ENCODE measurements at regions not wholly inside any gene's neighbourhood (a gene's known extent, or its start where the extent isn't known, plus 50 kb on each side); places are given as distances from the start of the nearest gene placed in this dataset.

DNA sequence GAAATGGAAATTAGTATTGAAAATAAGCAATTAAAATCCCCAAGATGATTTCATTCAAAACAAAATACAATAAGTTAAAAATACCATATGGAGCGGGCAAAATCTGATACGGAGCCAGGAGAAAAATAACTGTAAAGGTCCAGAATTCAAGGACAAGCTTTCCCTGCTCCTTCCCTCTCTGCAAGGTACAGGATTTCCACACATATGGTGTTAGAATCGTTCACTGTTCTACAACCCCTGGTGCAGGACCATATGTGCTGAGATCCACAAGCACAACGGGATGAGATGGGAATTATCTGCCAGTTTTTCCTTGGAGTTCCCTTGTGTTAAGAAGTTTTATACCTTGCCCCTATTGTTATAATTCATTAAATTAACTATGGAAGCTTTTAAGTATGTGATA lies 94.7 kb upstream of the DMAC1 start:
- intact Hi-C loops (cut with micrococcal nuclease) = no loop called here
- no peak overlapping the region for H3K4me2 ChIP-seq (replicated peaks; ENCODE audit: extremely low read depth, low read length, poor library complexity, severe bottlenecking)
- TF ChIP-seq CTCF (IDR thresholded peaks at IDR 0.05) = no peak
- H3K36me3 ChIP-seq (replicated peaks in 1 of 2; ENCODE audit: control insufficient read depth in 1 of 2, insufficient read depth in 2 of 2, low read length in 2 of 2) = no peaks in the 10 kb centered on the region
- Mint-ChIP-seq H3K27ac (no peak overlapping the region), H3K4me3 (no peak overlapping the region), H3K4me1 (no peaks in the 10 kb centered on the region), H3K36me3 (no peaks in the 10 kb centered on the region), H3K27me3 (ENCODE audit: low read depth in 3 of 3) (no peaks in the 10 kb centered on the region), H3K9me3 (peaks cover 3 to 16% (median 11%) of the 10 kb centered on the region in 7 donors)
- no peaks in the 10 kb centered on the region for H4K20me1 ChIP-seq (ENCODE audit: insufficient read depth, low read length)
- peaks cover 0 to 3% of the 10 kb centered on the region in 2 donors for H3K9me3 ChIP-seq (replicated peaks in 1 of 2; ENCODE audit: control insufficient read depth in 1 of 2, insufficient read depth in 1 of 2, low read length in 2 of 2)
- no peak overlapping the region for H3K27ac ChIP-seq (ENCODE audit: low read depth in 1 of 2, low read length in 2 of 2)
- H3K27me3 ChIP-seq (ENCODE audit: control insufficient read depth in 2 of 2, insufficient read depth in 2 of 2, low read length in 2 of 2) = no peaks in the 10 kb centered on the region
- WGBS (ENCODE audit: insufficient coverage) = 100% methylated on average over 1 of the region's 4 CpGs
- no peak overlapping the region for H2AFZ ChIP-seq (ENCODE audit: insufficient read depth, low read depth, low read length, poor library complexity, severe bottlenecking)
- H3K4me3 ChIP-seq (replicated peaks in 1 of 3; ENCODE audit: low read depth in 2 of 3, low read length in 3 of 3) = no peak overlapping the region
- DNase-seq = no peak
- no peaks in the 10 kb centered on the region for H3K4me1 ChIP-seq (ENCODE audit: control insufficient read depth in 1 of 2, insufficient read depth in 2 of 2, low read length in 2 of 2)
- H3K9ac ChIP-seq (ENCODE audit: insufficient read depth, low read length, poor library complexity, severe bottlenecking) = no peak overlapping the region
- H3K79me2 ChIP-seq (ENCODE audit: insufficient read depth, low read length) = no peaks in the 10 kb centered on the region

- H2AFZ ChIP-seq (ENCODE audit: insufficient read depth, low read depth, low read length, poor library complexity, severe bottlenecking) = no peak overlapping the region
- Mint-ChIP-seq H3K27ac (no peak overlapping the region), H3K36me3 (no peaks in the 10 kb centered on the region), H3K9me3 (peaks cover 3 to 19% (median 11%) of the 10 kb centered on the region in 7 donors), H3K4me3 (no peak overlapping the region), H3K27me3 (ENCODE audit: low read depth in 3 of 3) (peaks cover 0 to 2% (median 0%) of the 10 kb centered on the region in 3 donors), H3K4me1 (no peaks in the 10 kb centered on the region)
- no peak overlapping the region for H3K9ac ChIP-seq (ENCODE audit: insufficient read depth, low read length, poor library complexity, severe bottlenecking)
- H3K27ac ChIP-seq (ENCODE audit: low read depth in 1 of 2, low read length in 2 of 2) = no peak overlapping the region
- H3K27me3 ChIP-seq (ENCODE audit: control insufficient read depth in 2 of 2, insufficient read depth in 2 of 2, low read length in 2 of 2) = no peaks in the 10 kb centered on the region
- H3K4me3 ChIP-seq (replicated peaks in 1 of 3; ENCODE audit: low read depth in 2 of 3, low read length in 3 of 3) = no peak overlapping the region
- H3K36me3 ChIP-seq (replicated peaks in 1 of 2; ENCODE audit: control insufficient read depth in 1 of 2, insufficient read depth in 2 of 2, low read length in 2 of 2) = no peaks in the 10 kb centered on the region
- no peaks in the 10 kb centered on the region for H3K79me2 ChIP-seq (ENCODE audit: insufficient read depth, low read length)
- no peak for DNase-seq
- intact Hi-C loops (cut with micrococcal nuclease) = no loop called here
- no peaks in the 10 kb centered on the region for H4K20me1 ChIP-seq (ENCODE audit: insufficient read depth, low read length)
- H3K4me1 ChIP-seq (ENCODE audit: control insufficient read depth in 1 of 2, insufficient read depth in 2 of 2, low read length in 2 of 2) = no peaks in the 10 kb centered on the region
- peaks cover 0 to 3% of the 10 kb centered on the region in 2 donors for H3K9me3 ChIP-seq (replicated peaks in 1 of 2; ENCODE audit: control insufficient read depth in 1 of 2, insufficient read depth in 1 of 2, low read length in 2 of 2)
- no peak overlapping the region for H3K4me2 ChIP-seq (replicated peaks; ENCODE audit: extremely low read depth, low read length, poor library complexity, severe bottlenecking)
- WGBS (ENCODE audit: insufficient coverage) = 91% methylated on average over 5 of the region's 5 CpGs
- no peak for TF ChIP-seq CTCF (IDR thresholded peaks at IDR 0.05)
Observed at GRCh38 chr9:7892975-7893374, 93.4 kb upstream of the DMAC1 start.
